IMR-90 (cell line): ENCODE measurements at regions not wholly inside any gene's neighbourhood (a gene's known extent, or its start where the extent isn't known, plus 50 kb on each side); places are given as distances from the start of the nearest gene placed in this dataset.

Source experiments
- ATAC-seq: fragments of 200-7000 bp; cut with Tn5 transposase; 2 replicates; pipeline ENCODE4 v1.9.1; 2020; ENCODE audit warnings: low read depth, mild to moderate bottlenecking, moderate library complexity
- BruUV-seq: library from RNA; stranded (reverse); fragments of 400-500 nt; replicated peaks from 2 replicates; lab custom pipeline; 2021; lab: Mats Ljungman, UMichigan
- CTCF ChIA-PET: fragments of 300-600 bp; formaldehyde crosslinking; extraction: SDS; loops from one replicate; lab custom pipeline; 2021; ENCODE audit warnings: antibody characterized with exemption; lab: Yijun Ruan, JAX
- POLR2A ChIA-PET: fragments of 300-600 bp; sonication (Branson Sonifier 250); formaldehyde crosslinking; loops from one replicate; lab custom pipeline; 2022; ENCODE audit warnings: antibody characterized with exemption; ENCODE audit not compliant: unreplicated experiment; lab: Charles Lee
- DNase-seq: peaks from one replicate; pipeline ENCODE4 v3.0.0; 2013
- H2AFZ ChIP-seq: replicated peaks from 2 replicates; pipeline ENCODE3; 2013; ENCODE audit warnings: low read length, mild to moderate bottlenecking; ENCODE audit not compliant: poor library complexity
- H2AK5ac ChIP-seq: 2 replicates; pipeline ENCODE4 v1.6.1; 2013; ENCODE audit warnings: low read depth, low read length, inconsistent platforms
- H2AK9ac ChIP-seq: replicated peaks from 2 replicates; pipeline ENCODE3; 2013; ENCODE audit warnings: mild to moderate bottlenecking, low read depth, low read length, moderate library complexity; ENCODE audit not compliant: poor library complexity
- H2BK120ac ChIP-seq: 2 replicates; pipeline ENCODE4 v1.6.1; 2013; ENCODE audit warnings: low read depth, low read length, inconsistent platforms
- H2BK15ac ChIP-seq: 3 replicates; pipeline ENCODE4 v1.6.1; 2013; ENCODE audit warnings: low read depth, low read length, inconsistent platforms
- H2BK20ac ChIP-seq: 2 replicates; pipeline ENCODE4 v1.6.1; 2013; ENCODE audit warnings: low read depth, mild to moderate bottlenecking, inconsistent platforms, low read length, moderate library complexity
- H2BK5ac ChIP-seq: 2 replicates; pipeline ENCODE4 v1.6.1; 2013; ENCODE audit warnings: mild to moderate bottlenecking, low read depth, low read length, inconsistent platforms; ENCODE audit not compliant: poor library complexity, severe bottlenecking
- H3K14ac ChIP-seq: replicated peaks from 2 replicates; pipeline ENCODE4 v1.6.1; 2013; ENCODE audit warnings: low read depth, low read length, inconsistent platforms
- H3K18ac ChIP-seq: 2 replicates; pipeline ENCODE4 v1.6.1; 2013; ENCODE audit warnings: low read depth, low read length, control low read depth
- H3K23ac ChIP-seq: 2 replicates; pipeline ENCODE4 v1.6.1; 2013; ENCODE audit warnings: low read depth, low read length, inconsistent platforms
- H3K27ac ChIP-seq: 2 replicates; pipeline ENCODE4 v1.5.1; 2013; ENCODE audit warnings: mild to moderate bottlenecking, control low read depth, low read length; ENCODE audit not compliant: insufficient read depth
- H3K27me3 ChIP-seq: 2 replicates; pipeline ENCODE4 v1.6.1; 2013; ENCODE audit warnings: low read length; ENCODE audit not compliant: control insufficient read depth, insufficient read depth
- H3K36me3 ChIP-seq: 2 replicates; pipeline ENCODE4 v1.6.1; 2013; ENCODE audit warnings: low read length, mixed read lengths; ENCODE audit not compliant: control insufficient read depth, insufficient read depth
- H3K4ac ChIP-seq: 2 replicates; pipeline ENCODE4 v1.6.1; 2013; ENCODE audit warnings: low read depth, low read length, inconsistent platforms
- H3K4me1 ChIP-seq: 2 replicates; pipeline ENCODE4 v1.6.1; 2013; ENCODE audit warnings: low read length, mixed read lengths; ENCODE audit not compliant: control insufficient read depth, insufficient read depth
- H3K4me2 ChIP-seq: 2 replicates; pipeline ENCODE4 v1.6.1; 2013; ENCODE audit warnings: low read depth, mild to moderate bottlenecking, control low read depth, low read length, moderate library complexity
- H3K4me3 ChIP-seq: 2 replicates; pipeline ENCODE4 v1.5.1; 2013; ENCODE audit warnings: low read depth, mild to moderate bottlenecking, control low read depth, low read length, moderate library complexity; ENCODE audit not compliant: insufficient read depth
- H3K56ac ChIP-seq: 2 replicates; pipeline ENCODE4 v1.6.1; 2013; ENCODE audit warnings: low read length, inconsistent platforms; ENCODE audit not compliant: insufficient read depth; ENCODE audit errors: extremely low read depth
- H3K79me1 ChIP-seq, 2 experiments: 2 replicates each; pipeline ENCODE4 v1.6.1; 2013; ENCODE audit warnings: low read length in 2 of 2, inconsistent platforms in 1 of 2, low read depth in 1 of 2
- H3K9ac ChIP-seq: 2 replicates; pipeline ENCODE4 v1.6.1; 2013; ENCODE audit warnings: low read depth, low read length, control low read depth
- H3K9me1 ChIP-seq: 2 replicates; pipeline ENCODE4 v1.6.1; 2013; ENCODE audit warnings: low read length, inconsistent platforms; ENCODE audit not compliant: insufficient read depth
- H3K9me3 ChIP-seq: 2 replicates; pipeline ENCODE4 v1.6.1; 2013; ENCODE audit warnings: low read length; ENCODE audit not compliant: control insufficient read depth, insufficient read depth
- H4K20me1 ChIP-seq: 2 replicates; pipeline ENCODE4 v1.6.1; 2013; ENCODE audit warnings: low read length, inconsistent platforms; ENCODE audit not compliant: insufficient read depth
- H4K5ac ChIP-seq: 2 replicates; pipeline ENCODE4 v1.6.1; 2013; ENCODE audit warnings: mild to moderate bottlenecking, low read depth, low read length, control low read depth
- H4K8ac ChIP-seq, 2 experiments: 2 replicates each; pipeline ENCODE4 v1.6.1; 2013; ENCODE audit warnings: low read depth in 2 of 2, low read length in 2 of 2, control low read depth in 1 of 2, inconsistent platforms in 1 of 2
- H4K91ac ChIP-seq: 2 replicates; pipeline ENCODE4 v1.6.1; 2013; ENCODE audit warnings: low read depth, low read length, inconsistent platforms; ENCODE audit not compliant: insufficient read depth
- MAFK ChIP-seq: IDR thresholded peaks from 2 replicates; pipeline ENCODE4 v1.6.1; 2012; ENCODE audit warnings: low read depth, low read length, improper control_type of control experiment
- MAZ ChIP-seq: IDR thresholded peaks from 2 replicates; pipeline ENCODE4 v1.6.1; 2012; ENCODE audit warnings: low read depth, mild to moderate bottlenecking, low read length, improper control_type of control experiment, moderate library complexity, borderline replicate concordance
- NFE2L2 ChIP-seq: fragments of 150-350 bp; IDR thresholded peaks from 2 replicates; pipeline ENCODE4 v1.6.1; 2016; ENCODE audit warnings: low read depth, mild to moderate bottlenecking, low read length
- RAD21 ChIP-seq: IDR thresholded peaks from 2 replicates; pipeline ENCODE4 v1.6.1; 2012; ENCODE audit warnings: low read length, improper control_type of control experiment
- WGBS, 2 experiments: methylation state at CpG; one replicate each; pipeline versions ENCODE4 v1.1.5 to v1.1.7; 2013; ENCODE audit warnings: missing lambda C conversion rate in 2 of 2; ENCODE audit not compliant: insufficient read length in 1 of 2; ENCODE audit errors: extremely low coverage in 2 of 2; 5-methylcytosine and 5-hydroxymethylcytosine counted together
- dilution Hi-C: fragments of 300-500 bp; cut with HindIII; formaldehyde crosslinking; loops from one replicate; pipeline ENCODE4 v1.14.3; 2018; ENCODE audit warnings: low sequenced_read_pairs; ENCODE audit not compliant: unreplicated experiment
- in situ Hi-C: fragments of 300-500 bp; cut with MboI; formaldehyde crosslinking; loops from 3 replicates; pipeline ENCODE4 v1.14.3; 2019; ENCODE audit warnings: low sequenced_read_pairs, inconsistent platforms, mixed read lengths
- intact Hi-C: fragments of 100-400 bp; cut with micrococcal nuclease; formaldehyde crosslinking; loops from 2 replicates; pipeline ENCODE4 v1.10.0; 2022
- TF ChIP-seq, protein P1 (sequence below): fragments of 150-350 bp; IDR thresholded peaks from 2 replicates; pipeline ENCODE4 v1.6.1; 2016; ENCODE audit warnings: low read depth, mild to moderate bottlenecking, low read length, moderate library complexity, borderline replicate concordance
- TF ChIP-seq, protein P2 (sequence below): conservative IDR thresholded peaks from 2 replicates; pipeline ENCODE4 v1.5.1; 2012; ENCODE audit warnings: mild to moderate bottlenecking, low read depth, low read length, improper control_type of control experiment
- TF ChIP-seq, protein P3 (sequence below): fragments of 150-350 bp; IDR thresholded peaks from 2 replicates; pipeline ENCODE4 v1.6.1; 2017; ENCODE audit warnings: mild to moderate bottlenecking, antibody characterized with exemption, low read length, low read depth

DNA sequence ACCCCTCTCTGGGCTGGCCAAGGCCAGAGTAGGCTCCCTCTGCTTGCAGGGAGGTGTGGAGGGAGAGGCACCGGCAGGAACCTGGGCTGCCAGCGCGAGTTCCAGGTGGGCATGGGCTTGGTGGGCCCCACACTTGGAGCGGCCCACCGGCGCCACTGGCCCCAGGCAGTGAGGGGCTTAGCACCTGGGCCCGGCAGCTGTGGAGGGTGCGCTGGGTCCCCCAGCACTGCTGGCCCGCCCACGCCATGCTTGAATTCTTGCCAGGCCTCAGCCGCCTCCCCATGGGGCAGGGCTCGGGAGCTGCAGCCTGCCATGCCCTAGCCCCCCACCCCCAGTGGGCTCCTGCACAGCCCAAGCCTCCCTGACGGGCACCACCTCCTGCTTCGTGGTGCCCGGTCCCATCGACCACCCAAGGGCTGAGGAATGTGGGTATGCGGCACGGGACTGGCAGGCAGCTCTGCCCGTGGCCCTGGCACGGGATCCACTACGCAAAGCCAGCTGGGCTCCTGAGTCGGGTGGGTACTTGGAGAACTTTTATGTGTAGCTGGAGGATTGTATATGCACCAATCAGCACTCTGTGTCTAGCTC, 1648.0 kb downstream of the OLFM4 start:
- H2BK15ac ChIP-seq: no peak overlapping the region
- H4K5ac ChIP-seq: no peak overlapping the region
- no peaks in the 10 kb centered on the region for H3K4me1 ChIP-seq
- peaks cover 13% of the 10 kb centered on the region for H3K9me3 ChIP-seq
- no peak overlapping the region for H3K4me2 ChIP-seq
- WGBS, 2 experiments: 50% methylated on average over 3 of the region's 22 CpGs; no CpG with 5 or more reads in 1 of the 2 experiments
- H3K23ac ChIP-seq: no peak overlapping the region
- TF ChIP-seq RAD21: no peak
- no peak for TF ChIP-seq MAZ
- TF ChIP-seq, protein P1, sequence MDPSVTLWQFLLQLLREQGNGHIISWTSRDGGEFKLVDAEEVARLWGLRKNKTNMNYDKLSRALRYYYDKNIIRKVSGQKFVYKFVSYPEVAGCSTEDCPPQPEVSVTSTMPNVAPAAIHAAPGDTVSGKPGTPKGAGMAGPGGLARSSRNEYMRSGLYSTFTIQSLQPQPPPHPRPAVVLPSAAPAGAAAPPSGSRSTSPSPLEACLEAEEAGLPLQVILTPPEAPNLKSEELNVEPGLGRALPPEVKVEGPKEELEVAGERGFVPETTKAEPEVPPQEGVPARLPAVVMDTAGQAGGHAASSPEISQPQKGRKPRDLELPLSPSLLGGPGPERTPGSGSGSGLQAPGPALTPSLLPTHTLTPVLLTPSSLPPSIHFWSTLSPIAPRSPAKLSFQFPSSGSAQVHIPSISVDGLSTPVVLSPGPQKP: no peak
- no peak for TF ChIP-seq NFE2L2
- TF ChIP-seq, protein P2, sequence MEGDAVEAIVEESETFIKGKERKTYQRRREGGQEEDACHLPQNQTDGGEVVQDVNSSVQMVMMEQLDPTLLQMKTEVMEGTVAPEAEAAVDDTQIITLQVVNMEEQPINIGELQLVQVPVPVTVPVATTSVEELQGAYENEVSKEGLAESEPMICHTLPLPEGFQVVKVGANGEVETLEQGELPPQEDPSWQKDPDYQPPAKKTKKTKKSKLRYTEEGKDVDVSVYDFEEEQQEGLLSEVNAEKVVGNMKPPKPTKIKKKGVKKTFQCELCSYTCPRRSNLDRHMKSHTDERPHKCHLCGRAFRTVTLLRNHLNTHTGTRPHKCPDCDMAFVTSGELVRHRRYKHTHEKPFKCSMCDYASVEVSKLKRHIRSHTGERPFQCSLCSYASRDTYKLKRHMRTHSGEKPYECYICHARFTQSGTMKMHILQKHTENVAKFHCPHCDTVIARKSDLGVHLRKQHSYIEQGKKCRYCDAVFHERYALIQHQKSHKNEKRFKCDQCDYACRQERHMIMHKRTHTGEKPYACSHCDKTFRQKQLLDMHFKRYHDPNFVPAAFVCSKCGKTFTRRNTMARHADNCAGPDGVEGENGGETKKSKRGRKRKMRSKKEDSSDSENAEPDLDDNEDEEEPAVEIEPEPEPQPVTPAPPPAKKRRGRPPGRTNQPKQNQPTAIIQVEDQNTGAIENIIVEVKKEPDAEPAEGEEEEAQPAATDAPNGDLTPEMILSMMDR: no peak
- TF ChIP-seq, protein P3, sequence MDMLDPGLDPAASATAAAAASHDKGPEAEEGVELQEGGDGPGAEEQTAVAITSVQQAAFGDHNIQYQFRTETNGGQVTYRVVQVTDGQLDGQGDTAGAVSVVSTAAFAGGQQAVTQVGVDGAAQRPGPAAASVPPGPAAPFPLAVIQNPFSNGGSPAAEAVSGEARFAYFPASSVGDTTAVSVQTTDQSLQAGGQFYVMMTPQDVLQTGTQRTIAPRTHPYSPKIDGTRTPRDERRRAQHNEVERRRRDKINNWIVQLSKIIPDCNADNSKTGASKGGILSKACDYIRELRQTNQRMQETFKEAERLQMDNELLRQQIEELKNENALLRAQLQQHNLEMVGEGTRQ: no peak
- TF ChIP-seq MAFK: no peak
- CTCF ChIA-PET: no interaction called here
- H2AFZ ChIP-seq: no peak overlapping the region
- H3K56ac ChIP-seq: no peak overlapping the region
- no peak overlapping the region for H3K18ac ChIP-seq
- no peak overlapping the region for H2BK20ac ChIP-seq
- H3K9ac ChIP-seq: no peak overlapping the region
- H3K27me3 ChIP-seq: no peaks in the 10 kb centered on the region
- intact Hi-C loops (no loop called here), in situ Hi-C loops (no loop called here), dilution Hi-C loops (no loop called here)
- H3K79me1 ChIP-seq: no peaks in the 10 kb centered on the region
- H4K8ac ChIP-seq: no peak overlapping the region
- POLR2A ChIA-PET: no interaction called here
- H3K9me1 ChIP-seq: no peaks in the 10 kb centered on the region
- BruUV-seq: no TSS peak
- no peak overlapping the region for H3K27ac ChIP-seq
- H2BK120ac ChIP-seq: no peak overlapping the region
- ATAC-seq (no peak), DNase-seq (no peak)
- no peak overlapping the region for H2BK5ac ChIP-seq
- no peak overlapping the region for H2AK5ac ChIP-seq
- no peak overlapping the region for H4K91ac ChIP-seq
- H2AK9ac ChIP-seq: no peak overlapping the region
- H3K4me3 ChIP-seq: no peak overlapping the region
- H4K20me1 ChIP-seq: no peaks in the 10 kb centered on the region
- H3K4ac ChIP-seq: no peak overlapping the region
- H3K36me3 ChIP-seq: no peaks in the 10 kb centered on the region
- H3K14ac ChIP-seq: no peak overlapping the region
